ENCODE measurements at regions not wholly inside any gene's neighbourhood (a gene's known extent, or its start where the extent isn't known, plus 50 kb on each side); places are given as distances from the start of the nearest gene placed in this dataset.

- Histone ChIP-seq H3K27me3 (ENCODE audit: control insufficient read depth in 1 of 2, insufficient read depth in 2 of 2, low read length in 2 of 2) (peaks cover 8 to 14% of the 10 kb centered on the region in 2 donors), H3K9ac (ENCODE audit: low read length in 2 of 2) (no peak overlapping the region), H3K4me3 (ENCODE audit: low read length in 2 of 2) (no peak overlapping the region), H3K9me3 (ENCODE audit: control insufficient read depth in 2 of 2, low read length in 2 of 2) (peaks cover 0 to 6% of the 10 kb centered on the region in 2 donors), H3K27ac (ENCODE audit: low read length) (no peak overlapping the region), H3K36me3 (ENCODE audit: control insufficient read depth in 2 of 2, insufficient read depth in 2 of 2, low read length in 2 of 2) (no peaks in the 10 kb centered on the region), H3K4me1 (ENCODE audit: control insufficient read depth, insufficient read depth, low read length) (no peaks in the 10 kb centered on the region)
Observed at GRCh38 chr10:128257428-128257827, 131.2 kb upstream of the MKI67 start.

- no peak overlapping the region for H3K27ac ChIP-seq (ENCODE audit: low read length)
- no peak overlapping the region for H3K4me3 ChIP-seq (ENCODE audit: low read length in 2 of 2)
- no peak overlapping the region for H3K9ac ChIP-seq (ENCODE audit: low read length in 2 of 2)
- peaks cover 11 to 14% of the 10 kb centered on the region in 2 donors for H3K27me3 ChIP-seq (ENCODE audit: control insufficient read depth in 1 of 2, insufficient read depth in 2 of 2, low read length in 2 of 2)
- no peaks in the 10 kb centered on the region for H3K4me1 ChIP-seq (ENCODE audit: control insufficient read depth, insufficient read depth, low read length)
- H3K36me3 ChIP-seq (ENCODE audit: control insufficient read depth in 2 of 2, insufficient read depth in 2 of 2, low read length in 2 of 2), result no peaks in the 10 kb centered on the region
- peaks cover 0 to 6% of the 10 kb centered on the region in 2 donors for H3K9me3 ChIP-seq (ENCODE audit: control insufficient read depth in 2 of 2, low read length in 2 of 2)
Observed at GRCh38 chr10:128258421-128258976, 132.3 kb upstream of the MKI67 start.

GRCh38 chr10:128263891-128264688, 137.9 kb upstream of the MKI67 start:
- Histone ChIP-seq H3K4me3 (ENCODE audit: low read length in 2 of 2) (no peak overlapping the region), H3K36me3 (ENCODE audit: control insufficient read depth in 2 of 2, insufficient read depth in 2 of 2, low read length in 2 of 2) (no peaks in the 10 kb centered on the region), H3K9ac (ENCODE audit: low read length in 2 of 2) (no peak overlapping the region), H3K27ac (ENCODE audit: low read length) (no peak overlapping the region), H3K9me3 (ENCODE audit: control insufficient read depth in 2 of 2, low read length in 2 of 2) (peaks cover 0 to 6% of the 10 kb centered on the region in 2 donors), H3K4me1 (ENCODE audit: control insufficient read depth, insufficient read depth, low read length) (no peaks in the 10 kb centered on the region), H3K27me3 (ENCODE audit: control insufficient read depth in 1 of 2, insufficient read depth in 2 of 2, low read length in 2 of 2) (peaks cover 13 to 20% of the 10 kb centered on the region in 2 donors)

GRCh38 chr10:128265596-128265995, 139.4 kb upstream of the MKI67 start:
- no peak overlapping the region for H3K9ac ChIP-seq (ENCODE audit: low read length in 2 of 2)
- peaks cover 18% of the 10 kb centered on the region in 2 donors for H3K27me3 ChIP-seq (ENCODE audit: control insufficient read depth in 1 of 2, insufficient read depth in 2 of 2, low read length in 2 of 2)
- no peak overlapping the region for H3K27ac ChIP-seq (ENCODE audit: low read length)

GRCh38 chr10:128267581-128267980, 141.4 kb upstream of the MKI67 start:
- Histone ChIP-seq H3K27ac (ENCODE audit: low read length) (no peak overlapping the region), H3K9me3 (ENCODE audit: control insufficient read depth in 2 of 2, low read length in 2 of 2) (no peaks in the 10 kb centered on the region), H3K4me3 (ENCODE audit: low read length in 2 of 2) (no peak overlapping the region), H3K9ac (ENCODE audit: low read length in 2 of 2) (no peak overlapping the region), H3K27me3 (ENCODE audit: control insufficient read depth in 1 of 2, insufficient read depth in 2 of 2, low read length in 2 of 2) (peaks cover 13 to 16% of the 10 kb centered on the region in 2 donors), H3K4me1 (ENCODE audit: control insufficient read depth, insufficient read depth, low read length) (no peaks in the 10 kb centered on the region), H3K36me3 (ENCODE audit: control insufficient read depth in 2 of 2, insufficient read depth in 2 of 2, low read length in 2 of 2) (no peaks in the 10 kb centered on the region)

More at GRCh38 chr10:128265596-128265995, 139.4 kb upstream of the MKI67 start:
- no peaks in the 10 kb centered on the region for H3K36me3 ChIP-seq (ENCODE audit: control insufficient read depth in 2 of 2, insufficient read depth in 2 of 2, low read length in 2 of 2)
- no peak overlapping the region for H3K4me3 ChIP-seq (ENCODE audit: low read length in 2 of 2)
- H3K9me3 ChIP-seq (ENCODE audit: control insufficient read depth in 2 of 2, low read length in 2 of 2), result no peaks in the 10 kb centered on the region
- no peaks in the 10 kb centered on the region for H3K4me1 ChIP-seq (ENCODE audit: control insufficient read depth, insufficient read depth, low read length)

- H3K27ac ChIP-seq (ENCODE audit: low read length), result no peak overlapping the region
- no peaks in the 10 kb centered on the region for H3K4me1 ChIP-seq (ENCODE audit: control insufficient read depth, insufficient read depth, low read length)
- peaks cover 13 to 18% of the 10 kb centered on the region in 2 donors for H3K27me3 ChIP-seq (ENCODE audit: control insufficient read depth in 1 of 2, insufficient read depth in 2 of 2, low read length in 2 of 2)
- no peak overlapping the region for H3K4me3 ChIP-seq (ENCODE audit: low read length in 2 of 2)
- H3K36me3 ChIP-seq (ENCODE audit: control insufficient read depth in 2 of 2, insufficient read depth in 2 of 2, low read length in 2 of 2), result no peaks in the 10 kb centered on the region
- no peak overlapping the region for H3K9ac ChIP-seq (ENCODE audit: low read length in 2 of 2)
- H3K9me3 ChIP-seq (ENCODE audit: control insufficient read depth in 2 of 2, low read length in 2 of 2), result no peaks in the 10 kb centered on the region
Observed at GRCh38 chr10:128268015-128268722, 141.9 kb upstream of the MKI67 start.

GRCh38 chr10:128274938-128275337, 148.7 kb upstream of the MKI67 start:
- H3K27me3 ChIP-seq (ENCODE audit: control insufficient read depth in 1 of 2, insufficient read depth in 2 of 2, low read length in 2 of 2), result peaks cover 0 to 13% of the 10 kb centered on the region in 2 donors
- H3K27ac ChIP-seq (ENCODE audit: low read length), result no peak overlapping the region
- H3K9me3 ChIP-seq (ENCODE audit: control insufficient read depth in 2 of 2, low read length in 2 of 2), result no peaks in the 10 kb centered on the region
- H3K4me1 ChIP-seq (ENCODE audit: control insufficient read depth, insufficient read depth, low read length), result no peaks in the 10 kb centered on the region
- no peaks in the 10 kb centered on the region for H3K36me3 ChIP-seq (ENCODE audit: control insufficient read depth in 2 of 2, insufficient read depth in 2 of 2, low read length in 2 of 2)
- H3K4me3 ChIP-seq (ENCODE audit: low read length in 2 of 2), result no peak overlapping the region
- H3K9ac ChIP-seq (ENCODE audit: low read length in 2 of 2), result no peak overlapping the region

- no peaks in the 10 kb centered on the region for H3K36me3 ChIP-seq (ENCODE audit: control insufficient read depth in 2 of 2, insufficient read depth in 2 of 2, low read length in 2 of 2)
- no peaks in the 10 kb centered on the region for H3K9me3 ChIP-seq (ENCODE audit: control insufficient read depth in 2 of 2, low read length in 2 of 2)
- H3K9ac ChIP-seq (ENCODE audit: low read length in 2 of 2), result no peak overlapping the region
- H3K4me1 ChIP-seq (ENCODE audit: control insufficient read depth, insufficient read depth, low read length), result no peaks in the 10 kb centered on the region
- H3K27me3 ChIP-seq (ENCODE audit: control insufficient read depth in 1 of 2, insufficient read depth in 2 of 2, low read length in 2 of 2), result peaks cover 0 to 13% of the 10 kb centered on the region in 2 donors
- H3K4me3 ChIP-seq (ENCODE audit: low read length in 2 of 2), result no peak overlapping the region
- no peak overlapping the region for H3K27ac ChIP-seq (ENCODE audit: low read length)
Observed at GRCh38 chr10:128275388-128276177, 149.4 kb upstream of the MKI67 start.

- Histone ChIP-seq H3K9me3 (ENCODE audit: control insufficient read depth in 2 of 2, low read length in 2 of 2) (no peaks in the 10 kb centered on the region), H3K27ac (ENCODE audit: low read length) (no peak overlapping the region), H3K4me1 (ENCODE audit: control insufficient read depth, insufficient read depth, low read length) (no peaks in the 10 kb centered on the region), H3K9ac (ENCODE audit: low read length in 2 of 2) (no peak overlapping the region), H3K27me3 (ENCODE audit: control insufficient read depth in 1 of 2, insufficient read depth in 2 of 2, low read length in 2 of 2) (peaks cover 0 to 11% of the 10 kb centered on the region in 2 donors), H3K36me3 (ENCODE audit: control insufficient read depth in 2 of 2, insufficient read depth in 2 of 2, low read length in 2 of 2) (no peaks in the 10 kb centered on the region), H3K4me3 (ENCODE audit: low read length in 2 of 2) (no peak overlapping the region)
Observed at GRCh38 chr10:128277267-128277840, 151.1 kb upstream of the MKI67 start.

GRCh38 chr10:128278362-128278761, 152.1 kb upstream of the MKI67 start:
- peaks cover 0 to 7% of the 10 kb centered on the region in 2 donors for H3K27me3 ChIP-seq (ENCODE audit: control insufficient read depth in 1 of 2, insufficient read depth in 2 of 2, low read length in 2 of 2)
- no peak overlapping the region for H3K9ac ChIP-seq (ENCODE audit: low read length in 2 of 2)
- H3K4me3 ChIP-seq (ENCODE audit: low read length in 2 of 2), result no peak overlapping the region
- no peak overlapping the region for H3K27ac ChIP-seq (ENCODE audit: low read length)
- H3K9me3 ChIP-seq (ENCODE audit: control insufficient read depth in 2 of 2, low read length in 2 of 2), result no peaks in the 10 kb centered on the region
- no peaks in the 10 kb centered on the region for H3K36me3 ChIP-seq (ENCODE audit: control insufficient read depth in 2 of 2, insufficient read depth in 2 of 2, low read length in 2 of 2)
- H3K4me1 ChIP-seq (ENCODE audit: control insufficient read depth, insufficient read depth, low read length), result no peaks in the 10 kb centered on the region
